A673 (cell line): ENCODE measurements at regions not wholly inside any gene's neighbourhood (a gene's known extent, or its start where the extent isn't known, plus 50 kb on each side); places are given as distances from the start of the nearest gene placed in this dataset.
A peak's percentile ranks its signal among the peaks of the same experiment; 100 is the strongest.

Source experiments
- BruUV-seq: library from RNA; stranded (reverse); fragments of 400-500 nt; replicated peaks from 2 replicates; lab custom pipeline; 2021; lab: Mats Ljungman, UMichigan
- CTCF ChIA-PET: fragments of 300-600 bp; sonication (Branson Sonifier 250); formaldehyde crosslinking; loops from one replicate; lab custom pipeline; 2022; ENCODE audit warnings: antibody characterized with exemption; lab: Charles Lee
- POLR2A ChIA-PET: fragments of 300-600 bp; sonication (Branson Sonifier 250); formaldehyde crosslinking; loops from one replicate; lab custom pipeline; 2022; ENCODE audit warnings: antibody characterized with exemption; ENCODE audit not compliant: low non-redundant PET; lab: Charles Lee
- DNase-seq: peaks from one replicate; pipeline ENCODE4 v3.0.0-alpha.2; 2015; ENCODE audit warnings: low spot score
- H3K27ac ChIP-seq: fragments of 200-600 bp; sonication (generic); 2 replicates; pipeline ENCODE4 v1.5.1; 2016; ENCODE audit warnings: mixed run types, low read depth, mild to moderate bottlenecking, mixed read lengths, antibody characterized with exemption, low read length; ENCODE audit not compliant: poor library complexity, severe bottlenecking
- H3K27me3 ChIP-seq: fragments of 200-600 bp; sonication (generic); replicated peaks from 2 replicates; pipeline ENCODE4 v1.6.1; 2017; ENCODE audit warnings: mixed run types, low read depth, mild to moderate bottlenecking, mixed read lengths, antibody characterized with exemption, low read length; ENCODE audit not compliant: insufficient read depth, poor library complexity
- H3K36me3 ChIP-seq: fragments of 200-600 bp; sonication (generic); 2 replicates; pipeline ENCODE4 v1.6.1; 2016; ENCODE audit warnings: mixed run types, mild to moderate bottlenecking, mixed read lengths, antibody characterized with exemption, low read length; ENCODE audit not compliant: insufficient read depth, poor library complexity, severe bottlenecking
- H3K4me1 ChIP-seq: fragments of 200-600 bp; sonication (generic); 2 replicates; pipeline ENCODE4 v1.6.1; 2017; ENCODE audit warnings: mixed run types, mild to moderate bottlenecking, mixed read lengths, antibody characterized with exemption, low read length; ENCODE audit not compliant: insufficient read depth, poor library complexity, severe bottlenecking
- H3K4me3 ChIP-seq: fragments of 200-600 bp; sonication (generic); 2 replicates; pipeline ENCODE4 v1.5.1; 2016; ENCODE audit warnings: low read depth, mixed run types, mild to moderate bottlenecking, mixed read lengths, low read length; ENCODE audit not compliant: poor library complexity, severe bottlenecking
- H3K9me3 ChIP-seq: fragments of 200-600 bp; sonication (generic); 2 replicates; pipeline ENCODE4 v1.6.1; 2016; ENCODE audit warnings: mixed run types, low read depth, mild to moderate bottlenecking, mixed read lengths, antibody characterized with exemption, low read length; ENCODE audit not compliant: poor library complexity, severe bottlenecking
- EZH2 ChIP-seq: fragments of 200-600 bp; sonication (generic); IDR thresholded peaks from 2 replicates; pipeline ENCODE4 v1.6.1; 2017; ENCODE audit warnings: borderline replicate concordance, low read depth, mild to moderate bottlenecking, mixed read lengths, antibody characterized with exemption, low read length; ENCODE audit not compliant: poor library complexity, severe bottlenecking
- intact Hi-C: fragments of 100-400 bp; cut with micrococcal nuclease; formaldehyde crosslinking; loops from one replicate; pipeline ENCODE4 v1.10.0; 2022; ENCODE audit not compliant: unreplicated experiment
- TF ChIP-seq, protein P1 (sequence below): fragments of 300-800, 200-600 bp; sonication (generic); conservative IDR thresholded peaks from 2 replicates; pipeline ENCODE4 v1.5.1; 2017; ENCODE audit warnings: low read depth, mild to moderate bottlenecking, antibody characterized with exemption, low read length, moderate library complexity, mixed read lengths

DNA sequence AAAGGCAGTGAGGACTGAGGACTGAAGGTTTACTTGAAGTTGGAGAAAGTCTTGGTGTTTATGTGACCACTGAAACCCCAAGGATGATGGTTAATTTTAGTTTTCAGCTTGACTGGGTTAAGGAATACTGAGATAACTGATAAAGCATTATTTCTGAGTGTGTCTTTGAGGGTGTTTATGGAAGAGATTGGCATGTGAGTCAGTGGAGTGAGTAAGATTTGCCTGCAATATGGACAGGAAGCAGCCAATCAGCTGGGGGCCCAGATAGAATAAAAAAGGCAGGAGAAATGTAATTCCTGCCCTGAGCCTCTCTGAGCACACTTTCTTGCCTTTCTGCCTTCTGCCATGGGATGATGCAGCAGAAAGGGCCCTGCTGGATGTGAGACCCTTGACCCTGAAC, 92.4 kb downstream of the KBTBD8 start:
- BruUV-seq: no TSS peak
- DNase-seq: peak; percentile 11
- H3K9me3 ChIP-seq: no peaks in the 10 kb centered on the region
- H3K36me3 ChIP-seq: no peaks in the 10 kb centered on the region
- ChIA-PET CTCF (no interaction called here), POLR2A (no interaction called here)
- TF ChIP-seq EZH2: no peak
- TF ChIP-seq, protein P1, sequence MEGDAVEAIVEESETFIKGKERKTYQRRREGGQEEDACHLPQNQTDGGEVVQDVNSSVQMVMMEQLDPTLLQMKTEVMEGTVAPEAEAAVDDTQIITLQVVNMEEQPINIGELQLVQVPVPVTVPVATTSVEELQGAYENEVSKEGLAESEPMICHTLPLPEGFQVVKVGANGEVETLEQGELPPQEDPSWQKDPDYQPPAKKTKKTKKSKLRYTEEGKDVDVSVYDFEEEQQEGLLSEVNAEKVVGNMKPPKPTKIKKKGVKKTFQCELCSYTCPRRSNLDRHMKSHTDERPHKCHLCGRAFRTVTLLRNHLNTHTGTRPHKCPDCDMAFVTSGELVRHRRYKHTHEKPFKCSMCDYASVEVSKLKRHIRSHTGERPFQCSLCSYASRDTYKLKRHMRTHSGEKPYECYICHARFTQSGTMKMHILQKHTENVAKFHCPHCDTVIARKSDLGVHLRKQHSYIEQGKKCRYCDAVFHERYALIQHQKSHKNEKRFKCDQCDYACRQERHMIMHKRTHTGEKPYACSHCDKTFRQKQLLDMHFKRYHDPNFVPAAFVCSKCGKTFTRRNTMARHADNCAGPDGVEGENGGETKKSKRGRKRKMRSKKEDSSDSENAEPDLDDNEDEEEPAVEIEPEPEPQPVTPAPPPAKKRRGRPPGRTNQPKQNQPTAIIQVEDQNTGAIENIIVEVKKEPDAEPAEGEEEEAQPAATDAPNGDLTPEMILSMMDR: no peak
- no peaks in the 10 kb centered on the region for H3K27me3 ChIP-seq
- no peaks in the 10 kb centered on the region for H3K4me1 ChIP-seq
- H3K4me3 ChIP-seq: no peak overlapping the region
- no peak overlapping the region for H3K27ac ChIP-seq
- intact Hi-C loops: no loop called here

- Histone ChIP-seq H3K4me1 (no peaks in the 10 kb centered on the region), H3K27ac (no peak overlapping the region), H3K27me3 (no peaks in the 10 kb centered on the region), H3K4me3 (no peak overlapping the region), H3K36me3 (no peaks in the 10 kb centered on the region), H3K9me3 (no peaks in the 10 kb centered on the region)
- no TSS peak for BruUV-seq
- intact Hi-C loops: no loop called here
- DNase-seq: no peak
- ChIA-PET POLR2A (no interaction called here), CTCF (no interaction called here)
- TF ChIP-seq, protein P1: no peak
- no peak for TF ChIP-seq EZH2
These were observed 95.2 kb downstream of the KBTBD8 start for GRCh38 chr3:67093305-67093704.

- H3K27me3 ChIP-seq: no peaks in the 10 kb centered on the region
- H3K36me3 ChIP-seq: no peaks in the 10 kb centered on the region
- H3K4me3 ChIP-seq: no peak overlapping the region
- no peaks in the 10 kb centered on the region for H3K9me3 ChIP-seq
- H3K4me1 ChIP-seq: no peaks in the 10 kb centered on the region
- intact Hi-C loops: no loop called here
- POLR2A ChIA-PET: no interaction called here
- no TSS peak for BruUV-seq
- CTCF ChIA-PET: no interaction called here
- TF ChIP-seq, protein P1: no peak
- no peak for TF ChIP-seq EZH2
- H3K27ac ChIP-seq: no peak overlapping the region
- no peak for DNase-seq
These were observed 96.1 kb downstream of the KBTBD8 start for GRCh38 chr3:67094167-67094566.
